Kidney epithelial cell (primary cell): ENCODE measurements at regions not wholly inside any gene's neighbourhood (a gene's known extent, or its start where the extent isn't known, plus 50 kb on each side); places are given as distances from the start of the nearest gene placed in this dataset.

Source experiments
- DNase-seq: peaks from one replicate; pipeline ENCODE4 v3.0.0-alpha.2; 2010; ENCODE audit warnings: low read depth
- H3K27me3 ChIP-seq: 2 replicates; pipeline ENCODE4 v1.6.0; 2011; ENCODE audit warnings: low read length; ENCODE audit not compliant: control insufficient read depth, insufficient read depth
- H3K36me3 ChIP-seq: 2 replicates; pipeline ENCODE4 v1.5.1; 2011; ENCODE audit warnings: low read length; ENCODE audit not compliant: control insufficient read depth, insufficient read depth
- H3K4me3 ChIP-seq: 2 replicates; pipeline ENCODE4 v1.5.1; 2011; ENCODE audit warnings: low read depth, mild to moderate bottlenecking, control low read depth, low read length
- TF ChIP-seq, protein P1 (sequence below): IDR thresholded peaks from 2 replicates; pipeline ENCODE4 v1.5.1; 2011; ENCODE audit warnings: mild to moderate bottlenecking, moderate library complexity, low read length, control low read depth, inconsistent platforms; ENCODE audit not compliant: insufficient read depth, poor library complexity, severe bottlenecking

DNA sequence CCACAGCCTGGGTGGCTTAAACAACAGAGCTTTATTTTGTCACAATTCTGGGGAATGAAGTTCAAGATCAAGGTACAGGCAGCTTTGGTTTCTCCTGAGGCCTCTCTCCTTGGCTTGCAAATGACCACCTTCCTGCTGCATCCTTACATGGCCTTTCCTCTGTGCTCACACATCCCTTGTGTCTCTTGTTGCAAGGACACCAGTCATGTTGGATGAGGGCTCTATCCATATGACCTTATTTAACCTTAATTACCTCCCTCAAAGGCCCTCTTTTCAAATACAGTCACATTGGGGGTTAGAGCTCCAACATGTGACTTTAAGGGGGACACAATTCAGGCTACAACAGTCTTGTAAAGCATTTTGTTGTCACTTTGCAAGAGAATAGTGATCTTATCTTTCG lies 65.0 kb upstream of the PLXNA4 start:
- DNase-seq = no peak
- no peaks in the 10 kb centered on the region for H3K27me3 ChIP-seq
- no peak overlapping the region for H3K4me3 ChIP-seq
- TF ChIP-seq, protein P1, sequence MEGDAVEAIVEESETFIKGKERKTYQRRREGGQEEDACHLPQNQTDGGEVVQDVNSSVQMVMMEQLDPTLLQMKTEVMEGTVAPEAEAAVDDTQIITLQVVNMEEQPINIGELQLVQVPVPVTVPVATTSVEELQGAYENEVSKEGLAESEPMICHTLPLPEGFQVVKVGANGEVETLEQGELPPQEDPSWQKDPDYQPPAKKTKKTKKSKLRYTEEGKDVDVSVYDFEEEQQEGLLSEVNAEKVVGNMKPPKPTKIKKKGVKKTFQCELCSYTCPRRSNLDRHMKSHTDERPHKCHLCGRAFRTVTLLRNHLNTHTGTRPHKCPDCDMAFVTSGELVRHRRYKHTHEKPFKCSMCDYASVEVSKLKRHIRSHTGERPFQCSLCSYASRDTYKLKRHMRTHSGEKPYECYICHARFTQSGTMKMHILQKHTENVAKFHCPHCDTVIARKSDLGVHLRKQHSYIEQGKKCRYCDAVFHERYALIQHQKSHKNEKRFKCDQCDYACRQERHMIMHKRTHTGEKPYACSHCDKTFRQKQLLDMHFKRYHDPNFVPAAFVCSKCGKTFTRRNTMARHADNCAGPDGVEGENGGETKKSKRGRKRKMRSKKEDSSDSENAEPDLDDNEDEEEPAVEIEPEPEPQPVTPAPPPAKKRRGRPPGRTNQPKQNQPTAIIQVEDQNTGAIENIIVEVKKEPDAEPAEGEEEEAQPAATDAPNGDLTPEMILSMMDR = no peak
- no peaks in the 10 kb centered on the region for H3K36me3 ChIP-seq

DNA sequence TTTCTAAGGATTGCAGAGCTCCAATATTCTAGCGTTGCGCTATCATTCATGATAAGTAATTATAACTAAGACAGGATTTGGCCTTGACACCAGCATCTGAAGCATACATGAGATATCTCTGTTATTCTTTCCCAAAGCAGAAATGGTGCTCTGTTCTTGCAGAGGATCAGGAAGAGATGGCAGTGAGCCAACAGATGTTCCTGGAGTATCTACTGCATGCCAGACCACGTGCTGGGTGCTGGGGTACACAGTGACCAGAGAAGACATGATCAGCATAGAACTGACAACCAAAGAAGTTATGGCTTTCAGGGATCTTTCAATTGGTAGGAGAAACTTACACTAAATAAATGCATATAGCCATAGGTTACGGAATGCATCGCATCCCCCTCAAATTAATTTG lies 63.7 kb upstream of the PLXNA4 start:
- Histone ChIP-seq H3K36me3 (no peaks in the 10 kb centered on the region), H3K4me3 (no peak overlapping the region), H3K27me3 (no peaks in the 10 kb centered on the region)
- DNase-seq = no peak
- TF ChIP-seq, protein P1 = no peak

DNA sequence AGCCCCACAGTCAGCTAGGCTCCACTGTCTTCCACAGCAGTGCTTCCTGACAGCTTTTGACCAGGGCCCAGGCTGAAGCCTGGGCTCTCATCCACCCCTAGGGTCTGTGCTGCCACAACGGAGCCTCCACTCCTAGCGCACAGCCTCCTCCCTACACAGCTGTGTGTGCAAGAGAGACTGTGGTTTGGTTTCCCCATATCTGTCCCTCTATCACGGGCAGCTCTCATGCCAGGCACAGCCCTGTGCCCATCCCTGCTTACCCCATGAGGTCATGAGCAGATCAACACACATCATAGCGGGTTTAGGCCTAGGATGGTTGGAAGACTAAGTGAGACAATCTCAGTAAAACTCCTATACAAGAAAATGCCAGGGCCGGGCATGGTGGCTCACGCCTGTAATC lies 61.7 kb upstream of the PLXNA4 start:
- no peak overlapping the region for H3K4me3 ChIP-seq
- DNase-seq = no peak
- no peaks in the 10 kb centered on the region for H3K36me3 ChIP-seq
- TF ChIP-seq, protein P1 = no peak
- no peaks in the 10 kb centered on the region for H3K27me3 ChIP-seq

- no peak overlapping the region for H3K4me3 ChIP-seq
- no peak for DNase-seq
Measured at GRCh38 chr7:132636581-132636980, 60.3 kb upstream of the PLXNA4 start.

GRCh38 chr7:132635127-132635526 lies 58.9 kb upstream of the PLXNA4 start:
- Histone ChIP-seq H3K36me3 (no peaks in the 10 kb centered on the region), H3K4me3 (no peak overlapping the region), H3K27me3 (no peaks in the 10 kb centered on the region)
- no peak for DNase-seq
- TF ChIP-seq, protein P1 = no peak

More at GRCh38 chr7:132636581-132636980, 60.3 kb upstream of the PLXNA4 start:
- H3K36me3 ChIP-seq = no peaks in the 10 kb centered on the region
- no peaks in the 10 kb centered on the region for H3K27me3 ChIP-seq
- TF ChIP-seq, protein P1 = no peak

DNA sequence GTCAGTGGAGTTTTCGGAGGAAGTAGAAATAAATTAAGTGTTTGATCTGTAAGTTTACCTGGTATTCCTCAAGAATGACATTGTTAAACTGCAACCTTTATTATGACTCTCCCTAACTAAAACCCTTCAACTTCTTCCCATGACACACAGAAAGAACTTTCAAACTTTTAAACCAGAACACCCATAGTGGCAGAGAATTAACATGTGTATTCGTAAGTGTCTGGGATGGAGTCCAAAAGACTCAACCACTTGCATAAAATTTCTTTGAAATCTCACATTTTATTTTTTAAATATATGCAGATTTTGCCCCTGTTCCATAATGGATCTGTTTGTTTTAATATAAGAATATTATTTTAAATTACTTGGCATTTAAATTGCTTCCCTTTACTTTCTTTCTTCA lies 54.6 kb upstream of the PLXNA4 start:
- Histone ChIP-seq H3K4me3 (no peak overlapping the region), H3K36me3 (no peaks in the 10 kb centered on the region), H3K27me3 (no peaks in the 10 kb centered on the region)
- TF ChIP-seq, protein P1 = no peak
- no peak for DNase-seq
